ENCODE measurements at regions not wholly inside any gene's neighbourhood (a gene's known extent, or its start where the extent isn't known, plus 50 kb on each side); places are given as distances from the start of the nearest gene placed in this dataset.
A peak's percentile ranks its signal among the peaks of the same experiment; 100 is the strongest.
"Not testable (repeated sequence)": the region's sequence is repeated elsewhere in the genome, so short reads cannot be mapped to it uniquely, and the experiment has no call there.

DNA sequence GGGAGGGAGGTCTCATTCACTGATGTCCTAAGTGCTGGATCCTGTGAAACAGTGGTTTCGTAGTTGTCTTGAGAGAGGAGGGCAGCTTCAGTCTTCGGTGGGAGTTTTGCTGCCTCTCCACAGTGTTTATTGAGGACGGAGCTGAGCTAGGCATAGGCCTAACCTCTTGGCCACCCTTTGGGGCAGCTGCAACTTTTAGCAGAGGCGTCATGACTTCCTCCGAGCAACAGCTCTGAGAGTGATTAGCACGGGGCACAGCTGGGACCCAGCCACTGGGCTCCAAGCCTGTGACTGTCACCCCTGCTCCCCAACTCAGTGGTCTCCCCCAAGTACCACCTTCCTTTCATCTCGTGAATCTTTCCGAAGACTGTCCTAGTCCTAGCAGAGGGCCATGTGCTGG is 139.9 kb upstream of the NCOR2 start:
- no peak overlapping the region for H3K27ac ChIP-seq
- H3K4me2 ChIP-seq, result no peak overlapping the region
- no peaks in the 10 kb centered on the region for H4K20me1 ChIP-seq
- H3K27me3 ChIP-seq, result no peaks in the 10 kb centered on the region
- no peak for TF ChIP-seq Cebpa-rat (IDR thresholded peaks at IDR 0.05)
- peaks cover 27% of the 10 kb centered on the region for H3K4me1 ChIP-seq
- H3K36me3 ChIP-seq, result no peaks in the 10 kb centered on the region
- no peak overlapping the region for H3K4me3 ChIP-seq
- H3K9ac ChIP-seq, result no peak overlapping the region
- H3K9me3 ChIP-seq, result peaks cover 12% of the 10 kb centered on the region

DNA sequence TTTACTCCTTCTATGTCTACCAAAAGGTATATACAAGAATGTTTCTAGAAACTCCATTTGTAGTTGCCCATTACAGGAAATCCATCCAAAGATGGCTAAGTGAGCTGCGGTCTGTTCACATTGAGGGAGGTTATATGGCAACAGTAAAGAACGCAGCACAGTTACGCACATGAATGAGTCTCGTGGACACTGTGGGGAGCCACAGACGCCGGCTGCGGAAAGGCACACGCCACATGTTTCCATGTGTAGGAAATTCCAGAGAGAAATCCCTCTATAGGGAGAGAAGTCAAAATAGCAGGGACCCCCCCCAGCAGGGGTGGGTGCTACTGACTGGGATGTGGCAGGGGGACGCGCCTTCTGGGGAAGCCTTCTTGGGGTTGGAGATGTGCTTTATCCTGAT is 139.0 kb upstream of the NCOR2 start:
- Histone ChIP-seq H3K4me3 (no peak overlapping the region), H3K9me3 (peaks cover 12% of the 10 kb centered on the region), H3K9ac (no peak overlapping the region), H3K4me1 (peaks cover 27% of the 10 kb centered on the region), H3K27me3 (no peaks in the 10 kb centered on the region), H3K4me2 (no peak overlapping the region), H3K27ac (no peak overlapping the region), H4K20me1 (no peaks in the 10 kb centered on the region), H3K36me3 (no peaks in the 10 kb centered on the region)
- no peak for TF ChIP-seq Cebpa-rat (IDR thresholded peaks at IDR 0.05)

DNA sequence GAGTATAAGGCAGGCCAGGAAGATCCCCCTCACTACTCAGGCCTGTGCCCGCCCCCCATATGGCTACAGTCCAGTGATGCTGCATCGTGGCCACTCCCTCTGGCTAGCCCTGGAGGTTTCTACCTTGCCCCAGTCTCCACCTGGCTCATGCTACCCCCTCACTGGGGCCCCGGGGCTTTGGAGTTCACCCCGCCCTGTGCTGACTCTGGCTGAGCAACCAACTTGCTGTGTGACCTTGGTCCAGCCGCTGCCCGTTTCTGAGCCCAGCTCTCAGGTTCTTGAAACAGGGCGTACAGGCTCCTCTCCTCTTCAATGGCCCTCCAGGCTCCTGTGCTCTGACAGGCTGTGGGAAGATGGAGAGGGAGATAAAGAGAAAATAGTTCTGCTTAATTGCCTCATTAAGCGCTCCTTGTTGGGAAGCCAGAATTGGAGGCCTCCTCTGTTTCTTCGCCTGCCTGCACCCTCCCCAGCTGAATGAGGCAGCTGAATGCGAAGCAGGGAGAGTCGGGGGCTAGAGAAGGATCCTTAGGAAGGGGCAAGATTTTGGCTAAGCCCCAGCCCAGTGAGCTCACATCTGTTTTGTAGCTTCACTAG is 138.2 kb upstream of the NCOR2 start:
- Histone ChIP-seq H3K4me2 (no peak overlapping the region), H3K9ac (no peak overlapping the region), H3K27me3 (no peaks in the 10 kb centered on the region), H3K4me3 (no peak overlapping the region), H3K36me3 (no peaks in the 10 kb centered on the region), H3K9me3 (peaks cover 12% of the 10 kb centered on the region), H3K27ac (no peak overlapping the region), H3K4me1 (peaks cover 30% of the 10 kb centered on the region), H4K20me1 (no peaks in the 10 kb centered on the region)
- TF ChIP-seq Cebpa-rat (IDR thresholded peaks at IDR 0.05), result no peak

DNA sequence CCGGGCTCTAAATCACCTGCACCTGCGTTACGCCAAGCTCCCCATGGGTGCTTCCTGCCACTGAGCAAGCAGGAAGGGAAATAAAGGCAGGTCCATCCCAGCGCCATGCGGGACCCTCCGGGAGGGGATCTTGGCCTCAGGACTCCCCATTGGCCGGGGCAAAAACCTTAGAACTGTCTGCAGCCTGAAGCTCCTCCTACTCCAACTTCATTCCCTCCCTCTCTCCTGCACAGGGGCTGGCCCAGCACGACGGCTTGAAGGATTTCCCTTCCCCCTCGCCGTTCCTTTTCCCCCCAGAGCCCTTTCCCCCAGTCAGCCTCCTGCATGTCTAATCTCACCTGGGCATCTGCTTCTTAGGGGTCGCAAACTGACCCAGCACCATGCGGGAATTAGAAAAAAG is 137.2 kb upstream of the NCOR2 start:
- Histone ChIP-seq H4K20me1 (no peaks in the 10 kb centered on the region), H3K9me3 (peaks cover 12% of the 10 kb centered on the region), H3K9ac (no peak overlapping the region), H3K36me3 (no peaks in the 10 kb centered on the region), H3K27ac (no peak overlapping the region), H3K27me3 (no peaks in the 10 kb centered on the region), H3K4me3 (no peak overlapping the region), H3K4me2 (no peak overlapping the region), H3K4me1 (peaks cover 24% of the 10 kb centered on the region)
- no peak for TF ChIP-seq Cebpa-rat (IDR thresholded peaks at IDR 0.05)

DNA sequence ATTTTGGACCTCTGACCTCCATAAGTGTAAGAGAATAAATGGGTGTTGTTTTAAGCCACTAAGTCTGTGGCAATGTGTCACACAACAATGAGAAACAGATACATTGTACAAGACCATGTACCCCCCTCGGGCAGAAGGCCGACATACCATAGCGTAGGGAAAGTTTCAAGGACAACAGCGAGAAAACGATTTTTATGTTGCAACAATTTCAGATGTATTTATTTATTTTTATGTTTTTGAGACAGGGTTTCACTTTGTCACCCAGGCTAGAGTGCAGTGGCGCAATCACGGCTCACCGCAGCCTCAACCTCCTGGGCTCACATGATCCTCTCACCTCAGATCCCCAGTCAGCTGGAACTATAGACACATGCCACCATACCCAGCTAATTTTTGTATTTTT is 136.4 kb upstream of the NCOR2 start:
- Histone ChIP-seq H3K4me1 (peaks cover 24% of the 10 kb centered on the region), H3K9ac (no peak overlapping the region), H4K20me1 (no peaks in the 10 kb centered on the region), H3K4me2 (no peak overlapping the region), H3K36me3 (no peaks in the 10 kb centered on the region), H3K9me3 (peaks cover 12% of the 10 kb centered on the region), H3K4me3 (no peak overlapping the region), H3K27me3 (no peaks in the 10 kb centered on the region), H3K27ac (no peak overlapping the region)
- 0 out of 2 replicates have a peak, but pooled peaks have one; percentile 40 for TF ChIP-seq Cebpa-rat (IDR thresholded peaks at IDR 0.05)

DNA sequence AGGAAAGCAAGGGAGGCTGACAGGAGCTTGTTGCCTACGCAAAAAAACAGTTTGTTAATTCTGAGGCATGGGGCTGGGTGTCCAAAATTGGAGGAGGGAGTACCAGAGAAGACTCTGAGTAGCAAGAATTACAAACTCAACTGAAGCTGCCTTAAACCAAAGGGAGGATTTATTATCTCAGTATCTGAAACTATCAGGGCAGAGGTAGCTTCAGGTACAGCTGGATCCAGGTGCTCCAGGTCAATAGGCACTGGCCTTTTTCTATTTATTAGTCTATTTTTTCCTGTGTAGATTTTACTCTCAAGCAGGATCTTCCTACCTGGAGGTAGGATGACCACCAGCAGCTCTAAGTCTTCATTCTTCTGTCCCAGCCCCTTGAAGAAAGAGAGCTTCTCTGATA is 135.3 kb upstream of the NCOR2 start:
- TF ChIP-seq Cebpa-rat (IDR thresholded peaks at IDR 0.05), result no peak
- H3K9me3 ChIP-seq, result peaks cover 5% of the 10 kb centered on the region
- no peak overlapping the region for H3K4me2 ChIP-seq
- no peak overlapping the region for H3K4me3 ChIP-seq
- no peaks in the 10 kb centered on the region for H4K20me1 ChIP-seq
- H3K27ac ChIP-seq, result no peak overlapping the region
- H3K9ac ChIP-seq, result no peak overlapping the region
- H3K36me3 ChIP-seq, result no peaks in the 10 kb centered on the region
- no peaks in the 10 kb centered on the region for H3K27me3 ChIP-seq
- H3K4me1 ChIP-seq, result peaks cover 24% of the 10 kb centered on the region

DNA sequence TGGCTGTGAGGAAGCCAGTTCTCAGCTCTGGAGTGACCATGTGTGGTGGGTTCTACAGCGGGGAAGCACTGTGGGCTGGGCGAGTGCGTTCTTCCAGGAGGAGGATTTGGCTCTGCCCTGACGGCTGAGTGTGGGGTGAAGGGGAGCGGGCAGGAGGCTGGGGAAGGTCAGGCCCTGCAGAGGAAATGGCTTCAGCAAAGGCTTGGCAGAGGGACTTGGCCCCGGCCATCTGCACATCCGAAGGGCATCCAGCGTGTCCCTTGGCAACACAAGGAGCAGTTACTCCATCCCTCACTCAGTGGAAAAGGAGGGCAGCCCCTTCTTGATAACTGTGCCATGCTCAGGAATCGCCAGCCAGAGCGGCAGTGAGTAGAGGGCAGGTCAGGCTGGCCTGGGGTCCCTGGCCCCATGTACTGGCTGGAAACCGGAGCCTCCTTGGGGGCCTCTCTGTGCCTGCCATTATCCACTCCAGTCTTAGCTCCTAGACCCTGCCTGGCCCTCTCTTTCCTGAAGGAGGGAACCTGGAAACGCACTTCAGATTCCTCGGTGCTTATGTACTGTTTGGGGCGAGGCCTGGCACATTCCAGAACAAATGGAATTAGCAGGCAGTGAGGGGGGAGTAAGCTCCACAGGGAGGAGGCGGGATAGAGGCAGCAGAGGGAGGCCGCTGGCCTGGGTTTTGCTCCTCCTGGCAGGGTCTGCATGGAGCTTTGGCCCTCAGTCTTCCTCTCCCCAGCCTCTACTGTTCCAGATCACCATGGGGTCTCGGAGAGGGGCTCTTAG is 133.6 kb upstream of the NCOR2 start:
- Histone ChIP-seq H3K9me3 (no peaks in the 10 kb centered on the region), H3K4me3 (no peak overlapping the region), H4K20me1 (no peaks in the 10 kb centered on the region), H3K4me2 (no peak overlapping the region), H3K27ac (no peak overlapping the region), H3K27me3 (no peaks in the 10 kb centered on the region), H3K4me1 (peaks cover 32% of the 10 kb centered on the region), H3K9ac (no peak overlapping the region), H3K36me3 (no peaks in the 10 kb centered on the region)
- no peak for TF ChIP-seq Cebpa-rat (IDR thresholded peaks at IDR 0.05)

DNA sequence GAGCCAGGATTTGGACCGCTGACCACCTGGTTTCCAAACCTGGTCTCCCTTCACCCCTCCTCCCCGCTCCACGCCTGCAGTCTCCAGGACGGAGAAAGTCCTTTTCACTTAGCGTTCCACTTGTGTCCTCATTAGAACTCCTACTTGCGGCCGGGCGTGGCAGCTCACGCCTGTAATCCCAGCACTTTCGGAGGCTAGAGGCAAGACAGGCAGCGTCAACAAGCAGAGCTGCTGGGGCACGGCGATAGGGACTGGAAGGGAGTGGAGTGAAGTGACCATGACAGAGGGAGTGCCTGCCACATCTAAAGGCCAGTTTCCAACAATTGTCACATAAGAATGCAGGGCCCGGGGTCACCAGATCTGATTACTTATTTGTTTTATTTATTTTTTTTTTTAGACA is 132.5 kb upstream of the NCOR2 start:
- Histone ChIP-seq H3K27ac (no peak overlapping the region), H3K4me1 (peaks cover 36% of the 10 kb centered on the region), H3K9ac (no peak overlapping the region), H3K9me3 (no peaks in the 10 kb centered on the region), H3K4me3 (no peak overlapping the region), H4K20me1 (no peaks in the 10 kb centered on the region), H3K27me3 (no peaks in the 10 kb centered on the region), H3K4me2 (no peak overlapping the region), H3K36me3 (no peaks in the 10 kb centered on the region)
- no peak for TF ChIP-seq Cebpa-rat (IDR thresholded peaks at IDR 0.05)

DNA sequence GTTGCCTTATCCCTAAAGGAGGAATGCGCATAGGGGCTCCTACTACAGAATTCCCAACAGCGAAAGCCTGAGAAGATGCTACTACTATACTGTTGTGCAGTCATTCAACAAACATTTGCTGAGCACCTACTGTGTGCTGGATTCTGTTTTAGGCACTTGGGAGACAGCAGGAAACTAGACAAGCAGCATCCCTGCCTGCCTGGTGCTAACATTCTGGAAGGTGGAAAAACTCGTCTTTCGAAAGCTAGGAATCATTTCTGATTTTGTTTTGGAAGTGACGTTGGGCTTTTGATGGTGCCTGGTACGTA is 131.5 kb upstream of the NCOR2 start:
- no peak overlapping the region for H3K9ac ChIP-seq
- H3K27me3 ChIP-seq, result no peaks in the 10 kb centered on the region
- no peaks in the 10 kb centered on the region for H3K36me3 ChIP-seq
- TF ChIP-seq Cebpa-rat (IDR thresholded peaks at IDR 0.05), result no peak
- no peaks in the 10 kb centered on the region for H4K20me1 ChIP-seq
- no peaks in the 10 kb centered on the region for H3K9me3 ChIP-seq
- no peak overlapping the region for H3K4me2 ChIP-seq
- H3K4me1 ChIP-seq, result peaks cover 46% of the 10 kb centered on the region
- no peak overlapping the region for H3K27ac ChIP-seq
- no peak overlapping the region for H3K4me3 ChIP-seq

DNA sequence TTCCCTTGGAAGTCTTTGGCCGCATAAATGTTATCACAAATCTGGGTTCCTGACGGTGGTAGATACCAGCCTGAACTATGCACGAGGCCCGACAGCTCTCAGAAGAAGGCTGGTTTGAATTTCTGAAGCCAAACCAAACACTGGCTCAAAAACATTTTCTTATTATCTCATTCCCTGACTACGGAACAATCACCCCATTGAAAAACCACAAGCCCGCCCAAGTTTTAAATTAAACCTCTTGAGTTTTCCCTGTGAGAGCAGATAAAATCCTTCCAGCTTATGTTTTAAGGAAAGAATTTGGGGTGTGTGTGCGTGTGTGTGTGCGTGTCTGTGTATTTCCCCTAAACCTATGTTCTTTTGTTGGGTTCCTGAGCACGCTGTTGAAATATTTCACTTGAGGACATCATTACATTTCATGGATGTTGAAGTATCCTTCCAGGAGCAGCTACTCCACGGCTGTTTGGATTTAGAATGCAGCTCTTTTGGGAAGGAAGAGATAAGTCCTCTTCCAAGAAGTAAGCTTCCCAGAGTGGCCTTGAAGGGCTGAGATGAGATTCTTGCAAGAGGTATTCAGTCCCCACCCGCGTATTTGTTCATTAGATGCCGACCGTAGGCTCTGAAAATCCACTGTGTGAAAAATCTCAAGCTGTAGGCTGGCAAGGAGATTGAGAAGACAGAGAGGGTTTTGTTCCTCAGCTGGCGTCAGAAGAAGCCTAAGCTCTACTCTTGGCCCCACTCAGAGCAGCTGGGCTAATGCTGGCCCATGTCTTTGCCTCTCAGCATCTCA is 131.0 kb upstream of the NCOR2 start:
- no peak overlapping the region for H3K9ac ChIP-seq
- peaks cover under 1% of the 10 kb centered on the region; the same call in 1 of the 2 replicates for H3K9me3 ChIP-seq
- no peak overlapping the region for H3K4me3 ChIP-seq
- H3K4me1 ChIP-seq, result peaks cover 48% of the 10 kb centered on the region
- no peak overlapping the region for H3K4me2 ChIP-seq
- no peaks in the 10 kb centered on the region for H3K27me3 ChIP-seq
- no peaks in the 10 kb centered on the region for H3K36me3 ChIP-seq
- H3K27ac ChIP-seq, result no peak overlapping the region
- H4K20me1 ChIP-seq, result no peaks in the 10 kb centered on the region
- no peak for TF ChIP-seq Cebpa-rat (IDR thresholded peaks at IDR 0.05)

DNA sequence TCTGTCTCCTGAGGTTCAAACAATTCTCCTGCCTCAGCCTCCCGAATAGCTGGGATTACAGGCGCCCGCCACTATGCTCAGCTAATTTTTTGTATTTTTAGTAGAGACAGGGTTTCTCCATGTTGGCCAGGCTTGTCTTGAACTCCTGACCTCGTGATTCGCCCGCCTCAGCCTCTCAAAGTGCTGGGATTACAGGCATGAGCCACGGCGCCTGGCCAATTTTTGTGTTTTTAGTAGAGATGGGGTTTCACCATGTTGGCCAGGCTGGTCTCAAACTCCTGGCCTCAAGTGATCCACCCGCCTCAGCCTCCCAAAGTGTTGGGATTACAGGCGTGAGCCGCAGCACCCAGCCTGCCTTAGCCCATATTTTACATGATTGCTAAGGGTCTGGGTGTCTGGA is 130.3 kb upstream of the NCOR2 start:
- not testable (repeated sequence) for H3K27ac ChIP-seq, H3K36me3 ChIP-seq, H3K9me3 ChIP-seq, H3K9ac ChIP-seq, H3K4me2 ChIP-seq, H3K27me3 ChIP-seq, H3K4me3 ChIP-seq, H4K20me1 ChIP-seq
- peaks cover 48% of the 10 kb centered on the region for H3K4me1 ChIP-seq

All from BLaER1 (cell line).